Fibroblast of lung (primary cell): ENCODE measurements at regions not wholly inside any gene's neighbourhood (a gene's known extent, or its start where the extent isn't known, plus 50 kb on each side); places are given as distances from the start of the nearest gene placed in this dataset.

Experiments used
- EZH2 ChIP-seq: IDR thresholded peaks from 2 replicates; pipeline ENCODE4 v1.5.1; 2012; ENCODE audit warnings: low read length, control low read depth, mild to moderate bottlenecking; ENCODE audit errors: missing control alignments
- TF ChIP-seq, protein P1 (sequence below), 2 donors: IDR thresholded peaks in 1 of 2; conservative IDR thresholded peaks in 1 of 2; 1 replicate in 1 of 2; 2 replicates in 1 of 2; pipeline ENCODE4 v1.5.1; 2011 to 2012; ENCODE audit warnings: low read length in 2 of 2, control low read depth in 1 of 2, inconsistent platforms in 1 of 2, low read depth in 1 of 2, mild to moderate bottlenecking in 1 of 2

DNA sequence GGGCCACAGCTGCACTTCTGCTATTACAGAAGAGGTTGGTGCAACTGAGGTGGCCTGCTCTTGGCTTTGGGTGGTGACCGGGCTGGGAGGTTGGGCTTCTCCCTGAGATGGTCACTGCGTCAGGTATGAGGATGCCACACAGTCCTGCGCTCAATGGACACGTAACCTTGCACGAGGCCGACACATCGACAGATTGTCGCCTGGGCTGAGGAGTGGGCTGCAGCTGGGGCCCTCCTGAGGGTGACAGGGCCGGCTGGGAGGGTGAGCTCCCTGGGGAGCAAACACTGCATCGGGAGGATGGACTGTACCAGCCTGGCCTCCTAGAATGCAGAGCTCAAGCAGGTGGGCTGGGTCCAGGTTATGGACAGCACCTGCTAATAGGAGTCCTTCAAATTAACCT is 261.1 kb upstream of the ADAMTS16 start:
- TF ChIP-seq, protein P1, sequence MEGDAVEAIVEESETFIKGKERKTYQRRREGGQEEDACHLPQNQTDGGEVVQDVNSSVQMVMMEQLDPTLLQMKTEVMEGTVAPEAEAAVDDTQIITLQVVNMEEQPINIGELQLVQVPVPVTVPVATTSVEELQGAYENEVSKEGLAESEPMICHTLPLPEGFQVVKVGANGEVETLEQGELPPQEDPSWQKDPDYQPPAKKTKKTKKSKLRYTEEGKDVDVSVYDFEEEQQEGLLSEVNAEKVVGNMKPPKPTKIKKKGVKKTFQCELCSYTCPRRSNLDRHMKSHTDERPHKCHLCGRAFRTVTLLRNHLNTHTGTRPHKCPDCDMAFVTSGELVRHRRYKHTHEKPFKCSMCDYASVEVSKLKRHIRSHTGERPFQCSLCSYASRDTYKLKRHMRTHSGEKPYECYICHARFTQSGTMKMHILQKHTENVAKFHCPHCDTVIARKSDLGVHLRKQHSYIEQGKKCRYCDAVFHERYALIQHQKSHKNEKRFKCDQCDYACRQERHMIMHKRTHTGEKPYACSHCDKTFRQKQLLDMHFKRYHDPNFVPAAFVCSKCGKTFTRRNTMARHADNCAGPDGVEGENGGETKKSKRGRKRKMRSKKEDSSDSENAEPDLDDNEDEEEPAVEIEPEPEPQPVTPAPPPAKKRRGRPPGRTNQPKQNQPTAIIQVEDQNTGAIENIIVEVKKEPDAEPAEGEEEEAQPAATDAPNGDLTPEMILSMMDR (conservative IDR thresholded peaks at IDR 0.05 in 1 of 2, IDR thresholded peaks at IDR 0.05 in 1 of 2; ENCODE audit: low read depth in 1 of 2, low read length in 2 of 2) = no peak
- TF ChIP-seq EZH2 = no peak
